ENCODE measurements at regions not wholly inside any gene's neighbourhood (a gene's known extent, or its start where the extent isn't known, plus 50 kb on each side); places are given as distances from the start of the nearest gene placed in this dataset.

- H3K4me3 ChIP-seq = no peak overlapping the region
- H3K27me3 ChIP-seq = no peaks in the 10 kb centered on the region
- no peak for DNase-seq
- H3K9me3 ChIP-seq = no peaks in the 10 kb centered on the region
- intact Hi-C loops (cut with DNase I; ENCODE audit: low total_unique reads) = no loop called here
- TF ChIP-seq CTCF (IDR thresholded peaks at IDR 0.05) = no peak
- H3K27ac ChIP-seq = no peak overlapping the region
- no peaks in the 10 kb centered on the region for H3K36me3 ChIP-seq
- peaks cover 0 to 10% (median 2%) of the 10 kb centered on the region in 4 donors for H3K4me1 ChIP-seq
These were observed 76.3 kb upstream of the MAMDC2 start for GRCh38 chr9:69967344-69967743.

GRCh38 chr9:69970001-69970533, 73.6 kb upstream of the MAMDC2 start:
- Histone ChIP-seq H3K4me3 (no peak overlapping the region), H3K4me1 (peaks cover 0 to 7% (median 2%) of the 10 kb centered on the region in 4 donors), H3K36me3 (no peaks in the 10 kb centered on the region), H3K27me3 (no peaks in the 10 kb centered on the region), H3K27ac (no peak overlapping the region), H3K9me3 (no peaks in the 10 kb centered on the region)
- intact Hi-C loops (cut with DNase I; ENCODE audit: low total_unique reads) = loop anchor here (10.0 kb wide), 2 partner anchors 75 to 255 kb away; partner anchors contain the start of gene MAMDC2
- no peak for DNase-seq
- TF ChIP-seq CTCF (IDR thresholded peaks at IDR 0.05) = no peak

GRCh38 chr9:69971643-69972449, 71.8 kb upstream of the MAMDC2 start:
- H3K4me3 ChIP-seq = no peak overlapping the region
- no peaks in the 10 kb centered on the region for H3K27me3 ChIP-seq
- H3K36me3 ChIP-seq = no peaks in the 10 kb centered on the region
- intact Hi-C loops (cut with DNase I; ENCODE audit: low total_unique reads) = loop anchor here (2.0 to 10.0 kb wide), 3 partner anchors 73 to 253 kb away; partner anchors contain the start of gene MAMDC2
- DNase-seq = peak; percentile 83
- peak; percentile 87 to 92 for TF ChIP-seq CTCF (IDR thresholded peaks at IDR 0.05)
- H3K9me3 ChIP-seq = no peaks in the 10 kb centered on the region
- H3K27ac ChIP-seq = no peak overlapping the region
- H3K4me1 ChIP-seq = peaks cover 0 to 15% (median 0%) of the 10 kb centered on the region in 4 donors

GRCh38 chr9:69975681-69976080, 68.0 kb upstream of the MAMDC2 start:
- Histone ChIP-seq H3K9me3 (no peaks in the 10 kb centered on the region), H3K4me3 (no peak overlapping the region), H3K27me3 (no peaks in the 10 kb centered on the region), H3K27ac (peak overlapping the region in 1 of 2 donors; percentile 4), H3K36me3 (no peaks in the 10 kb centered on the region), H3K4me1 (peaks cover 0 to 15% (median 0%) of the 10 kb centered on the region in 4 donors)
- DNase-seq = no peak
- no peak for TF ChIP-seq CTCF (IDR thresholded peaks at IDR 0.05)
- intact Hi-C loops (cut with DNase I; ENCODE audit: low total_unique reads) = loop anchor here (10.0 kb wide), 2 partner anchors 69 to 249 kb away; partner anchors contain the start of gene MAMDC2

GRCh38 chr9:69976152-69976551, 67.5 kb upstream of the MAMDC2 start:
- TF ChIP-seq CTCF (IDR thresholded peaks at IDR 0.05) = no peak
- intact Hi-C loops (cut with DNase I; ENCODE audit: low total_unique reads) = loop anchor here (10.0 kb wide), 2 partner anchors 69 to 249 kb away; partner anchors contain the start of gene MAMDC2
- no peaks in the 10 kb centered on the region for H3K9me3 ChIP-seq
- H3K27me3 ChIP-seq = no peaks in the 10 kb centered on the region
- no peaks in the 10 kb centered on the region for H3K36me3 ChIP-seq
- peaks cover 0 to 15% (median 0%) of the 10 kb centered on the region in 4 donors for H3K4me1 ChIP-seq
- no peak overlapping the region for H3K4me3 ChIP-seq
- no peak for DNase-seq
- peak overlapping the region in 1 of 2 donors; percentile 4 for H3K27ac ChIP-seq
